ENCODE measurements at regions not wholly inside any gene's neighbourhood (a gene's known extent, or its start where the extent isn't known, plus 50 kb on each side); places are given as distances from the start of the nearest gene placed in this dataset.

GRCh38 chr16:49023050-49023449 lies 258.6 kb downstream of the CBLN1 start:
- TF ChIP-seq CTCF (IDR thresholded peaks at IDR 0.05) (no peak), EP300 (IDR thresholded peaks at IDR 0.05) (no peak), POLR2A (IDR thresholded peaks at IDR 0.05) (no peak)

Data from ovary (tissue), 3 donors.